NB4 (cell line): ENCODE measurements at regions not wholly inside any gene's neighbourhood (a gene's known extent, or its start where the extent isn't known, plus 50 kb on each side); places are given as distances from the start of the nearest gene placed in this dataset.

Experiments used
- DNase-seq: peaks from one replicate; pipeline ENCODE4 v3.0.0; 2010; ENCODE audit warnings: low read depth
- H3K4me3 ChIP-seq: one replicate; pipeline ENCODE4 v1.5.1; 2011; ENCODE audit warnings: mild to moderate bottlenecking, low read depth, low read length, moderate library complexity
- MYC ChIP-seq: IDR thresholded peaks from 2 replicates; pipeline ENCODE4 v1.6.1; 2011; ENCODE audit warnings: low read depth, low read length
- POLR2A ChIP-seq: IDR thresholded peaks from 2 replicates; pipeline ENCODE4 v1.6.1; 2011; ENCODE audit warnings: mild to moderate bottlenecking; ENCODE audit not compliant: insufficient read length; ENCODE audit errors: extremely low read depth
- TF ChIP-seq, protein P1 (sequence below): IDR thresholded peaks from 2 replicates; pipeline ENCODE4 v1.6.1; 2011; ENCODE audit warnings: low read depth, low read length
- TF ChIP-seq, protein P2 (sequence below): IDR thresholded peaks from one replicate; pipeline ENCODE4 v1.5.1; 2012; ENCODE audit warnings: low read depth, low read length

DNA sequence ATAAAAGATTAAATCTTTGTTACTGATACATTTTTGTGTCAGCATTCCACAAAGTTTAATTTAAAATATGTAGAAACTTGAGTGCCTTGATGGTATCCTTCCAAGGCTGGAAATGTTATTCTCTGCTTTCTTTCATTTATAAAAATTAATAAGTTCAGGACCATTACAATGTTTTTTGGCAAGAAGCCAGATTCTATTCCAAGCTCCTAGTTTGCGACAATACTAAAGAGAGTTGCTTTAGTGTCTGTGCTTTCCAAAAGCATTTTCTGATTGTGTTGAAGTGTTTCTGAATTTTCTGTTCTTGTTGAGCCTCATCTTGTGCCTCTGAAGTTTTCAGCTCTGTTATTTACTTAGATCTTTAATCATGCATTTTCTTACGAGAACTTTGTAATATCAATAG, 516.2 kb downstream of the KCTD8 start:
- no peak for DNase-seq
- H3K4me3 ChIP-seq = no peak overlapping the region
- TF ChIP-seq, protein P1, sequence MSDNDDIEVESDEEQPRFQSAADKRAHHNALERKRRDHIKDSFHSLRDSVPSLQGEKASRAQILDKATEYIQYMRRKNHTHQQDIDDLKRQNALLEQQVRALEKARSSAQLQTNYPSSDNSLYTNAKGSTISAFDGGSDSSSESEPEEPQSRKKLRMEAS = no peak
- TF ChIP-seq MYC = no peak
- TF ChIP-seq POLR2A = no peak
- TF ChIP-seq, protein P2, sequence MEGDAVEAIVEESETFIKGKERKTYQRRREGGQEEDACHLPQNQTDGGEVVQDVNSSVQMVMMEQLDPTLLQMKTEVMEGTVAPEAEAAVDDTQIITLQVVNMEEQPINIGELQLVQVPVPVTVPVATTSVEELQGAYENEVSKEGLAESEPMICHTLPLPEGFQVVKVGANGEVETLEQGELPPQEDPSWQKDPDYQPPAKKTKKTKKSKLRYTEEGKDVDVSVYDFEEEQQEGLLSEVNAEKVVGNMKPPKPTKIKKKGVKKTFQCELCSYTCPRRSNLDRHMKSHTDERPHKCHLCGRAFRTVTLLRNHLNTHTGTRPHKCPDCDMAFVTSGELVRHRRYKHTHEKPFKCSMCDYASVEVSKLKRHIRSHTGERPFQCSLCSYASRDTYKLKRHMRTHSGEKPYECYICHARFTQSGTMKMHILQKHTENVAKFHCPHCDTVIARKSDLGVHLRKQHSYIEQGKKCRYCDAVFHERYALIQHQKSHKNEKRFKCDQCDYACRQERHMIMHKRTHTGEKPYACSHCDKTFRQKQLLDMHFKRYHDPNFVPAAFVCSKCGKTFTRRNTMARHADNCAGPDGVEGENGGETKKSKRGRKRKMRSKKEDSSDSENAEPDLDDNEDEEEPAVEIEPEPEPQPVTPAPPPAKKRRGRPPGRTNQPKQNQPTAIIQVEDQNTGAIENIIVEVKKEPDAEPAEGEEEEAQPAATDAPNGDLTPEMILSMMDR = no peak

DNA sequence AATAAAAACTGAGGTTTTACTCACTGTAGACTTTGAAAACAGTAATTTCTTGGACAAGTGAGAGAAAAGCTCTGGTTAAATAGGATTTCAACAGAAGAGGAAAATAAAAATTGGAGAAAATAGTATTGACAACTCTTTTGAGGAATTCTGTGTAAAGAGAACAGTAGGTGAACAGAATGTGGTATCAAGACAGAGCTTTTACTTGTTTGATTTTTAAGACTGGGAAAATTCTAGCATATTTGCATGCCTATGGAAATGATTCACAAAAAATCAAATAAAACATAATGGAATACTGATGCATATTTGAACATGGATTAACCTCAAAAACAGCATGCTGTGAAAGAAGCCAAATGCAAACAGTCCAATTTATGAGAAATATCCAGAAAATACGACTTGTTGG, 504.6 kb downstream of the KCTD8 start:
- H3K4me3 ChIP-seq = no peak overlapping the region
- TF ChIP-seq, protein P1 = no peak
- TF ChIP-seq POLR2A (no peak), MYC (no peak)
- TF ChIP-seq, protein P2 = no peak
- no peak for DNase-seq

DNA sequence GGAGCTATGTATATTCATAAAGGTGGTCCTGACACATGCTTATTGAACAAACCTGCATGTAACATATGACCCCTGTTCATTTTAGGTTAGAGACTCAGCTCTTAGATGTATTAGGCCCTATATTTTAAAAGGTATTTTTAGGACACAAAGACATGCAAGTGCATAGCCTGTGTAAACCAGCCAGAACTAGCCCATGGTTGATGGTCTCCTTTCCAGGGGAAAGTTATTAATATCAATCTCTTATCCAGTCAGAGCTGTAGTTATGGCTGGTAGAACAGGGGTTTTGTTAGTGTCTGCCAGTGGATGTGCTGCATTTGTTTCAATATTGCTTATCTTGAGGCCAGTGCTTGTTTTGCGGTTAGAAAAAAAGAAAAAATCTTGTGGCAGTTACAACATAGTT, 488.6 kb downstream of the KCTD8 start:
- no peak overlapping the region for H3K4me3 ChIP-seq
- TF ChIP-seq, protein P2 = no peak
- TF ChIP-seq MYC (no peak), POLR2A (no peak)
- no peak for DNase-seq

DNA sequence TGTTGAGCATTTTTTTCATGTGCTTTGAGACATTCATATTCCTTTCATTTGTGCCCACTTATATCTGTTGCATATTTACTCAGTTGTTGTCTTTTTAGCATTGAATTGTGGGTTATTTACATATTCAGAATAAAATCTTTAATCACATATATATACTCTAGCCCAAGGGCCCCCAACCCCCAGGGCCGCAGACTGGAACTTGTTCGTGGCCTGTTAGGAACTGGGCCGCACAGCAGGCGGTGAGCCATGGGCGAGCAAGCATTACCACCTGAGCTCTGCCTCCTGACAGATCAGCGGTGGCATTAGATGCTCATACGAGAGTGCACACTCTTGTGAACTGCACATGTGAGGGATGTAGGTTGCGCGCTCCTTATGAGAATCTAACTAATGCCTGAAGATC, 480.6 kb downstream of the KCTD8 start:
- H3K4me3 ChIP-seq = no peak overlapping the region
- no peak for DNase-seq
- TF ChIP-seq, protein P2 = no peak
- TF ChIP-seq MYC (no peak), POLR2A (no peak)
- TF ChIP-seq, protein P1 = no peak

DNA sequence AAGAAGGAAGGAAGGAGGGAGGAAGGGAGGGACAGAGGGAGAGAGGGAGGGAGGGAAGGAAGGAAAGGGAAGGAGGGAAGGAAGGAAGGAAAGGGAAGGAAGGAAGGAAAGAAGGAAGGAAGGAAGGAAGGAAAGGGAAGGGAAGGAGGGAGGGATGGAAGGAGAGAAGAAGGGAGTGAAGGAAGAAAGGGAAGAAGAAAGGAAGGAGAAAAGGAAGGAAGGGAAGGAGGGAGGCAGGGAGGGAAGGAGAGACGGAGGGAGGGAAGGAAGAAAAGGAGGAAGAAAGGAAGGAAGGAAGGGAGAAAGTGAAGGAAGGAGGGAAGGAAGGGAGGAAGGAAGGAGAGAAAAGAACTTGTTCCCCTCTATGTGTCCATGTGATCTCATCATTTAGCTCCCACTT, 465.0 kb downstream of the KCTD8 start:
- DNase-seq = no peak
- TF ChIP-seq POLR2A (no peak), MYC (no peak)
- TF ChIP-seq, protein P1 = no peak
- TF ChIP-seq, protein P2 = no peak
- H3K4me3 ChIP-seq = no peak overlapping the region

DNA sequence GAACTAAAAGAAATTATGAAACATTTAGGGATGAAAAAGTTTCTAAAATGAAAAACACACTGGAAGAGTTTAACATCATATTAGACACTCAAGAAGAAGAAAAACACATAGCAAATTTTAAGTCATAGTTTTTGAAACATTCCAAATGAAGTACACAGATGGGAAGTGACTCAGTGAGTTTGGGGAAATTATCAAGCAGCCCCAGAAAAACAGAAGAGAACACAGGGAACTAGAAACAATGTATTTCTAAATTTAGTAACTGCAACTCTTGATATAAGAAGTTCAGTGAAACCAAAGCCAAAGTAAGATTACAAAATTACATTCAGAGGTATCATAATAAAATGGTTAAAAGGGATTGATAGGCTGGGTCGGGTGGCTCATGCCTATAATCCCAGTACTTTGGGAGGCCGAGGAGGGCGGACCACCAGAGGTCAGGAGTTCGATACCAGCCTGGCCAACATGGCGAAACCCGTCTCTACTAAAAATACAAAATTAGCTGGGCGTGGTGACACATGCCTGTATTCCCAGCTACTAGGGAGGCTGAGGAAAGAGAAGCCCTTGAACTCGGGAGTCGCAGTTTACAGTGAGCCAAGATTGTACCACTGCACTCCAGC, 461.2 kb downstream of the KCTD8 start:
- TF ChIP-seq MYC = no peak
- TF ChIP-seq, protein P1 = no peak
- TF ChIP-seq, protein P2 = no peak
- no peak for TF ChIP-seq POLR2A
- no peak overlapping the region for H3K4me3 ChIP-seq
- no peak for DNase-seq
